GM23248 (cell line): ENCODE measurements at regions not wholly inside any gene's neighbourhood (a gene's known extent, or its start where the extent isn't known, plus 50 kb on each side); places are given as distances from the start of the nearest gene placed in this dataset.
A peak's percentile ranks its signal among the peaks of the same experiment; 100 is the strongest.
"Not testable (repeated sequence)": the region's sequence is repeated elsewhere in the genome, so short reads cannot be mapped to it uniquely, and the experiment has no call there.

Source experiments
- DNase-seq: peaks from one replicate; pipeline ENCODE4 v3.0.0-alpha.2; 2015
- H2AFZ ChIP-seq: fragments of 200-600 bp; sonication (generic); 2 replicates; pipeline ENCODE4 v1.6.1; 2016; ENCODE audit warnings: antibody characterized with exemption
- H3F3A ChIP-seq: fragments of 200-600 bp; sonication (generic); 2 replicates; pipeline ENCODE4 v1.6.1; 2016; ENCODE audit warnings: mild to moderate bottlenecking, antibody characterized with exemption, mixed run types; ENCODE audit not compliant: insufficient read depth
- H3K27ac ChIP-seq: fragments of 200-600 bp; sonication (generic); 2 replicates; pipeline ENCODE4 v1.5.1; 2016; ENCODE audit warnings: mild to moderate bottlenecking
- H3K27me3 ChIP-seq: fragments of 200-600 bp; sonication (generic); replicated peaks from 2 replicates; pipeline ENCODE4 v1.6.1; 2016; ENCODE audit warnings: mild to moderate bottlenecking; ENCODE audit not compliant: insufficient read depth
- H3K36me3 ChIP-seq: fragments of 200-600 bp; sonication (generic); 2 replicates; pipeline ENCODE4 v1.6.1; 2016; ENCODE audit warnings: low read depth, mild to moderate bottlenecking
- H3K4me1 ChIP-seq: fragments of 200-600 bp; sonication (generic); 2 replicates; pipeline ENCODE4 v1.6.1; 2016; ENCODE audit warnings: mild to moderate bottlenecking; ENCODE audit not compliant: insufficient read depth
- H3K4me2 ChIP-seq: fragments of 200-600 bp; sonication (generic); one replicate; pipeline ENCODE4 v1.6.1; 2016; ENCODE audit warnings: mild to moderate bottlenecking; ENCODE audit not compliant: unreplicated experiment
- H3K4me3 ChIP-seq: fragments of 200-600 bp; sonication (generic); 2 replicates; pipeline ENCODE4 v1.5.1; 2016; ENCODE audit warnings: mild to moderate bottlenecking
- H3K79me2 ChIP-seq: fragments of 200-600 bp; sonication (generic); 2 replicates; pipeline ENCODE4 v1.6.1; 2016; ENCODE audit warnings: mild to moderate bottlenecking; ENCODE audit not compliant: insufficient read depth
- H3K9ac ChIP-seq: fragments of 200-600 bp; sonication (generic); 2 replicates; pipeline ENCODE4 v1.6.1; 2016; ENCODE audit warnings: mild to moderate bottlenecking
- H3K9me2 ChIP-seq: fragments of 200-600 bp; sonication (generic); 2 replicates; pipeline ENCODE4 v1.6.1; 2016; ENCODE audit warnings: mixed run types, mild to moderate bottlenecking, moderate library complexity; ENCODE audit not compliant: insufficient read depth
- H3K9me3 ChIP-seq: fragments of 200-600 bp; sonication (generic); one replicate; pipeline ENCODE4 v1.6.1; 2017; ENCODE audit warnings: low read depth
- H4K20me1 ChIP-seq: fragments of 200-600 bp; sonication (generic); 2 replicates; pipeline ENCODE4 v1.6.0; 2016; ENCODE audit not compliant: insufficient read depth
- EZH2 ChIP-seq: fragments of 200-600 bp; sonication (generic); IDR thresholded peaks from 2 replicates; pipeline ENCODE4 v1.6.1; 2018; ENCODE audit warnings: antibody characterized with exemption, mild to moderate bottlenecking; ENCODE audit not compliant: insufficient read depth, poor library complexity, severe bottlenecking
- EZH2phosphoT487 ChIP-seq: fragments of 200-600 bp; sonication (generic); IDR thresholded peaks from 2 replicates; pipeline ENCODE4 v1.6.1; 2018; ENCODE audit warnings: antibody characterized with exemption, moderate library complexity, mild to moderate bottlenecking, low read depth; ENCODE audit not compliant: insufficient read depth
- whole genome bisulfite sequencing, 2 experiments: methylation state at CpG; one replicate each; pipeline ENCODE4 v1.1.6; 2015 to 2017; ENCODE audit warnings: low lambda C conversion rate in 2 of 2, low coverage in 1 of 2; ENCODE audit errors: missing lambda C conversion rate in 2 of 2; 5-methylcytosine and 5-hydroxymethylcytosine counted together
- in situ Hi-C: fragments of 300-500 bp; cut with MboI; formaldehyde crosslinking; loops from 2 replicates; pipeline ENCODE4 v1.15.0; 2020

DNA sequence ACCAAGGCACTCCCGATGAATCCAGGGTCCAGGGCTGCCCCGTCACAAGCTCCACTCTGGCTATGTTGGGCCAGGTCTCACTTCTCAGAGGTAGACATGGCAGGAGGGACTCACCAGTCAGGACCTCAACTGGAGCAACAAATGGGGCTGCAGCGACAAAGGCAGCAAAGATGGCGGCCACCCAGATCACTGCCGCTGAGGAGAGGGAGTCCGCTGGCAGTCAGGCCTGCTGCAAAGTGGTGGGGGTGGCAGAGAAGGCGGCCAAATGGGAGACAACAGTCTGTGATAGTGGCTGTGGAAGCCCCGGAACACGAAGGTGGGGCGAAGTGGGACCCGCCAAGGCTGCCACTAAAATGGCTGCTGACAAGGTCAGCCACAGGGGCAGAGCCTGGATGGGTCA lies 143.3 kb upstream of the RADX start:
- Histone ChIP-seq H4K20me1 (no peaks in the 10 kb centered on the region), H3K36me3 (no peaks in the 10 kb centered on the region), H3K27ac (no peak overlapping the region), H3K9me2 (no peaks in the 10 kb centered on the region), H3K4me2 (no peak overlapping the region), H3K9me3 (no peaks in the 10 kb centered on the region), H3K27me3 (no peaks in the 10 kb centered on the region), H3K9ac (no peak overlapping the region), H3F3A (no peaks in the 10 kb centered on the region), H2AFZ (no peak overlapping the region), H3K79me2 (no peaks in the 10 kb centered on the region), H3K4me1 (no peaks in the 10 kb centered on the region), H3K4me3 (no peak overlapping the region)
- TF ChIP-seq EZH2phosphoT487 (no peak), EZH2 (no peak)
- no peak for DNase-seq
- 50 to 60% methylated on average over 6 to 10 of the region's 11 CpGs for WGBS, 2 experiments
- in situ Hi-C loops: no loop called here

DNA sequence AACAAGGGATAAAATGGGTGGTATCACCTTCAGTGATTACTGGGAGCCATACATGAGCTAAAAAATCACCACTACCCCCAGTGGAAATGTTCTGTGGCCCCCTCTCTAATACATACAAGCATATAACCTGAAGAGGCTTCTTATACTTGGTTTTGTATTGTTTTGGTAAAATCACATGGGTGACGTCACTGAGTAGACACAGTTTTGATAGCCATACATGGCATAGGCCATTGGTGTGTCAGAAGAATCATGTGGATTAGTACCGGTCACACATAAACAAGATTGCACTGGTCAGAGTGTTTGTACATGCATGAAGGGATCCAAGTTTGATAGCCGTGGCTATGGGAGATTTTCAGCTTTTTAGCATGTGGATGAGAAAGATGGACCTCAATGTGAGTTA lies 131.9 kb upstream of the RADX start:
- H4K20me1 ChIP-seq: no peaks in the 10 kb centered on the region
- WGBS, 2 experiments: 57 to 63% methylated on average over 3 of the region's 3 CpGs
- no peak overlapping the region for H3K27ac ChIP-seq
- TF ChIP-seq EZH2phosphoT487 (no peak), EZH2 (no peak)
- H3K9me2 ChIP-seq: no peaks in the 10 kb centered on the region
- no peak overlapping the region for H3K9ac ChIP-seq
- H3K79me2 ChIP-seq: no peaks in the 10 kb centered on the region
- in situ Hi-C loops: loop anchor here (25.0 kb wide), 1 partner anchor 307 kb away; no protein-coding TSS in a partner anchor
- no peaks in the 10 kb centered on the region for H3K4me1 ChIP-seq
- no peaks in the 10 kb centered on the region for H3K36me3 ChIP-seq
- no peak overlapping the region for H3K4me2 ChIP-seq
- H2AFZ ChIP-seq: no peak overlapping the region
- no peak for DNase-seq
- no peaks in the 10 kb centered on the region for H3F3A ChIP-seq
- no peaks in the 10 kb centered on the region for H3K27me3 ChIP-seq
- H3K4me3 ChIP-seq: no peak overlapping the region
- no peaks in the 10 kb centered on the region for H3K9me3 ChIP-seq

GRCh38 chrX:106481341-106481740 lies 130.4 kb upstream of the RADX start:
- no peak overlapping the region for H2AFZ ChIP-seq
- H3F3A ChIP-seq: no peaks in the 10 kb centered on the region
- no peaks in the 10 kb centered on the region for H3K9me2 ChIP-seq
- no peak overlapping the region for H3K4me3 ChIP-seq
- peak; percentile 62 for DNase-seq
- no peaks in the 10 kb centered on the region for H3K79me2 ChIP-seq
- TF ChIP-seq EZH2phosphoT487: no peak
- no peak for TF ChIP-seq EZH2
- in situ Hi-C loops: loop anchor here (25.0 kb wide), 1 partner anchor 306 kb away; no protein-coding TSS in a partner anchor
- H3K4me2 ChIP-seq: no peak overlapping the region
- H3K36me3 ChIP-seq: no peaks in the 10 kb centered on the region
- H3K4me1 ChIP-seq: no peaks in the 10 kb centered on the region
- no peak overlapping the region for H3K9ac ChIP-seq
- H4K20me1 ChIP-seq: no peaks in the 10 kb centered on the region
- no peaks in the 10 kb centered on the region for H3K27me3 ChIP-seq
- WGBS, 2 experiments: 0% methylated on average over 1 of the region's 1 CpG
- H3K9me3 ChIP-seq: no peaks in the 10 kb centered on the region
- no peak overlapping the region for H3K27ac ChIP-seq

DNA sequence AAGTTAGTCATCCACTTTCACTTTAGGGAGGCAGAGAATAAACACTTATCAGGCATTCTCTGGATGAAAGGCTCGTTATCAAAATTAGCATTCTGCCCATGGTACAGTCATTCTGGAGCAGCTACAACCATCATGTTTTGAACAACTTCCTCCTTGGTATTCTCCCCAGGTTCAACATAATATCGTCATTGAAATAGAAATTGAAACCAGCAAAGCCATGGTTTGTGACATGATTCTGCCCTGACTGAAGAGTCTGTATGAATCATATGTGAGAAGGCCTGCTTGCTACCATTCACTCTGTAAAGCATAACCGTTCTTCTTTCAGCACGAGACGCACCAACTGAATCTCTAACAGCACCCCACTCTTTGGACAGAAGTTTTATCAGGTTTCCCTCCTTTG lies 127.5 kb upstream of the RADX start:
- Histone ChIP-seq H2AFZ (no peak overlapping the region), H3K36me3 (no peaks in the 10 kb centered on the region), H3K27me3 (no peaks in the 10 kb centered on the region), H3K9me2 (no peaks in the 10 kb centered on the region), H3K27ac (no peak overlapping the region), H3F3A (no peaks in the 10 kb centered on the region), H3K9ac (no peak overlapping the region), H3K79me2 (no peaks in the 10 kb centered on the region), H4K20me1 (no peaks in the 10 kb centered on the region), H3K9me3 (no peaks in the 10 kb centered on the region), H3K4me3 (no peak overlapping the region), H3K4me1 (no peaks in the 10 kb centered on the region), H3K4me2 (no peak overlapping the region)
- TF ChIP-seq EZH2 (no peak), EZH2phosphoT487 (no peak)
- 38 to 52% methylated on average over 4 to 5 of the region's 5 CpGs for WGBS, 2 experiments
- in situ Hi-C loops: loop anchor here (25.0 kb wide), 1 partner anchor 303 kb away; no protein-coding TSS in a partner anchor
- DNase-seq: peak; percentile 7

DNA sequence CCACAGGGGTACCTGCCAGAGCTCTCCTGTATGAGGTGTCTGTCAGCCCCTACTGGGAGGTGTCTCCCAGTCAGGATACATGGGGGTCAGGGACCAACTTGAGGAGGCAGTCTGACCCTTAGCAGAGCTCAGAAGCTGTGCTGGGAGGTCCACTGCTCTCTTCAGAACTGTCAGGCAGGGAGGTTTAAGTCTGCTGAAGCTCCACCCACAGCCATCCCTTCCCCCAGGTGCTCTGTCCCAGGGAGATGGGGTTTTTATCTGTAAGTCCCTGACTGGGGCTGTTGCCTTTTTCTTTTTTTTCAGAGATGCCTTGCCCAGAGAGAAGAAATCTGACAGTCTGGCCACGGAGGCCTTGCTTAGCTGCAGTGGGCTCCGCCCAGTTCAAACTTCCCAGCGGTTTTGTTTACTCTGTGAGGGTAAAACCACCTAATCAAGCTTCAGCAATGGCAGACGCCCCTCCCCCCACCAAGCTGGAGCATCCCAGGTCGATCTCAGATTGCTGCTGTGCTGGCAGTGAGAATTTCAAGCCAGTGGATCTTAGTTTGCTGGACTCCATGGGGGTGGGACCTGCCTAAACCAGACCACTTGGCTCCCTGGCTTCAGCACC lies 118.5 kb upstream of the RADX start:
- H3K4me2 ChIP-seq, H3K9me3 ChIP-seq, H3F3A ChIP-seq, H3K36me3 ChIP-seq, DNase-seq, H3K27me3 ChIP-seq, H3K4me3 ChIP-seq, H2AFZ ChIP-seq, H3K27ac ChIP-seq, H3K9me2 ChIP-seq, H4K20me1 ChIP-seq, H3K79me2 ChIP-seq, H3K4me1 ChIP-seq, H3K9ac ChIP-seq: not testable (repeated sequence)
- 0 to 9% methylated on average over 4 to 5 of the region's 5 CpGs for WGBS, 2 experiments
- in situ Hi-C loops: loop anchor here (25.0 kb wide), 1 partner anchor 294 kb away; no protein-coding TSS in a partner anchor
